Activated CD8-positive, alpha-beta T cell treated with anti-CD3 and anti-CD28 coated beads for 36 hours (primary cell): ENCODE measurements at regions not wholly inside any gene's neighbourhood (a gene's known extent, or its start where the extent isn't known, plus 50 kb on each side); places are given as distances from the start of the nearest gene placed in this dataset.

ENCODE experiments used
- ATAC-seq: fragments of 200-7000 bp; cut with Tn5 transposase; one replicate; pipeline ENCODE4 v1.10.0; 2021; ENCODE audit warnings: mild to moderate bottlenecking, moderate library complexity
- CTCF ChIA-PET: fragments of 350-600 bp; sonication (Branson Sonifier 250); formaldehyde crosslinking; loops from one replicate; lab custom pipeline; 2021; ENCODE audit warnings: antibody characterized with exemption; lab: Charles Lee
- POLR2A ChIA-PET: fragments of 350-600 bp; sonication (Branson Sonifier 250); formaldehyde crosslinking; loops from one replicate; lab custom pipeline; 2021; ENCODE audit warnings: antibody characterized with exemption; lab: Charles Lee
- DNase-seq: peaks from one replicate; pipeline ENCODE4 v3.0.0-alpha.2; 2020
- H3K27ac Mint-ChIP-seq: one replicate; pipeline ENCODE4 v1.8.0; 2021; ENCODE audit warnings: mild to moderate bottlenecking, mixed read lengths
- H3K27me3 Mint-ChIP-seq: one replicate; pipeline ENCODE4 v1.8.0; 2021; ENCODE audit warnings: mixed read lengths
- H3K36me3 Mint-ChIP-seq: one replicate; pipeline ENCODE4 v1.8.0; 2021; ENCODE audit warnings: low read depth, mixed read lengths
- H3K4me1 Mint-ChIP-seq: one replicate; pipeline ENCODE4 v1.8.0; 2021; ENCODE audit warnings: low read depth, mixed read lengths
- H3K4me3 Mint-ChIP-seq: one replicate; pipeline ENCODE4 v1.8.0; 2021; ENCODE audit warnings: mild to moderate bottlenecking, moderate library complexity, mixed read lengths
- H3K9me3 Mint-ChIP-seq: one replicate; pipeline ENCODE4 v1.8.0; 2021; ENCODE audit warnings: mixed read lengths
- CTCF ChIP-seq: fragments of 200-600 bp; IDR thresholded peaks from one replicate; pipeline ENCODE4 v1.8.0; 2022; ENCODE audit warnings: antibody characterized with exemption, mild to moderate bottlenecking
- intact Hi-C: fragments of 100-400 bp; cut with micrococcal nuclease; formaldehyde crosslinking; loops from one replicate; pipeline ENCODE4 v1.10.0; 2022

DNA sequence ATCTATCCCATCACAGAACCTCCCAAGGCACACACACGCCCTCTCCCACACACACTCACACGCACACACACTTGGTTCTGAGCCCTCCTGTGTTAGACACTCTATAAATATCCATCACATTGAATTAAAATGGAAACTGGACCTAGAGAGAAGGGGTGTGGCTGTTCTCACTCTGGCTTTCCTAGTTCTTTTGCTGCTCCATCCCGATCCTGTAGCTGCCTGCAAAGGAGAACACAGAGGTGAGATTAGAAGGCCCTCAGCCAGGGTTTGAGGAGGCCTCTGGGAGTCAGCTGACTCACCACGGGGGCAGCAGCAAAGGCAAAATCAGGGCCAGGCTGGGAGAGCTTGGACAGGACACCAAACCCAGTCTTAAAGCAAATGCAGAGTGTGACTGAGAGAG lies 192.3 kb upstream of the CADM1 start:
- ATAC-seq (no peak), DNase-seq (no peak)
- Mint-ChIP-seq H3K27me3 (no peaks in the 10 kb centered on the region), H3K4me3 (no peak overlapping the region), H3K9me3 (no peaks in the 10 kb centered on the region), H3K27ac (no peak overlapping the region), H3K36me3 (no peaks in the 10 kb centered on the region), H3K4me1 (no peaks in the 10 kb centered on the region)
- no peak for TF ChIP-seq CTCF
- CTCF ChIA-PET: no interaction called here
- POLR2A ChIA-PET: no interaction called here
- intact Hi-C loops: no loop called here

DNA sequence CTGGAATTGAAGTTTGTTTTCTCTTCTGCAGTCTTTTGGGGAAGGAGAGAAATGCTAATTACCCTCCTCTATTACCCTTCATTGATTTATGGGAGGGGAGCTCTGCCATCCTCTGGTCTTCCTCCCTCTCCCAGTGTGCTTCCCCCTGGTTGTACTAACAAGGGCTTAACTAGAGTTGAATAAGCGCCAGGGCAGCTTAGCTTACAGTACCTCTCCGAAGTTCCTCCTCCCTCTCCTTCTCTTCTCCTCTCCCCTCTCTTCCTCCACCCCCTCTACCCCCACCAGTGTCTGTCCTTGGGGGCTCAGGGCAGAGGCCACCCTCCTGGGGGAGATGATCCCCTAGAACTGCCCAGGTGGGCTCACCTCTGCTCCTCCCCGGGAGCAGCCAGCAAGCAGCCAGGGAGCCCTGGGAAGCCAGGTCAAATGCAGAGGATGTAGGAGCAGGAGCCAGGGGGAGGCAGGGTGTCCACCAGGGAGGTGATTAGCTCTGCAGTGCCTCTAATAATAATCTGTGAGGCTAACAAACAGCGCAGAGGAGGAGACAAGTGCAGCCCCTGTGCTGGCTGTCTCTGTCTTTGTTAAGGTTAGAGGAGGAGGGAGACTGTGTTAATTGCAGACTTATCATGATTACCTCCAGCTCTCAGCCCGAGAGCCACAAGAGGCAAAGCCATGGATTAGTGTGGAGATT lies 191.6 kb upstream of the CADM1 start:
- Mint-ChIP-seq H3K27ac (no peak overlapping the region), H3K36me3 (no peaks in the 10 kb centered on the region), H3K4me1 (no peaks in the 10 kb centered on the region), H3K9me3 (no peaks in the 10 kb centered on the region), H3K4me3 (no peak overlapping the region), H3K27me3 (no peaks in the 10 kb centered on the region)
- no peak for TF ChIP-seq CTCF
- CTCF ChIA-PET: no interaction called here
- DNase-seq (no peak), ATAC-seq (no peak)
- intact Hi-C loops: no loop called here
- POLR2A ChIA-PET: no interaction called here

DNA sequence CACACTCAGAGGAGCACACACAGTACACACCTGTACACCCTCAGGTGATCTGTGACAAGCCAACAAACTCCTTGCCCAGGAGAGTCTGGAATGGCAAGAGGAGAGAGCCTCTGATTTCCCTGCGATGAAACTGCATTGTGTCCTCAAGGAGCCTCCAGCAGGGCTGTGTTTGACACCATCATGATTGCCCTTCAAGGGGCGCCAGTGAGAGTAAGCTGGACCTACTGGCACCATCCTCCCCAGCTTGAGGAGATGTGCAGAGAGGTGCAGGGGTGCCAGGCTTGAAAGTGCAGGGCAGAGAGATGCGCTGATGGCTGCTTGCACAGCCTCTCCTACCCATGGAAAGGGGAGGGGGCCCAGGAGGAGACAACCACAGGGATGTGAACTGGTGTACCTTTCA lies 188.8 kb upstream of the CADM1 start:
- no peaks in the 10 kb centered on the region for H3K4me1 Mint-ChIP-seq
- CTCF ChIA-PET: no interaction called here
- H3K4me3 Mint-ChIP-seq: no peak overlapping the region
- ATAC-seq: no peak
- H3K27me3 Mint-ChIP-seq: no peaks in the 10 kb centered on the region
- intact Hi-C loops: no loop called here
- no peak for DNase-seq
- POLR2A ChIA-PET: no interaction called here
- H3K9me3 Mint-ChIP-seq: no peaks in the 10 kb centered on the region
- H3K36me3 Mint-ChIP-seq: no peaks in the 10 kb centered on the region
- no peak overlapping the region for H3K27ac Mint-ChIP-seq
- TF ChIP-seq CTCF: no peak

GRCh38 chr11:115691030-115691429 lies 186.8 kb upstream of the CADM1 start:
- H3K4me1 Mint-ChIP-seq: no peaks in the 10 kb centered on the region
- no peak for TF ChIP-seq CTCF
- no peaks in the 10 kb centered on the region for H3K27me3 Mint-ChIP-seq
- intact Hi-C loops: no loop called here
- DNase-seq (no peak), ATAC-seq (no peak)
- no peaks in the 10 kb centered on the region for H3K9me3 Mint-ChIP-seq
- H3K36me3 Mint-ChIP-seq: no peaks in the 10 kb centered on the region
- no peak overlapping the region for H3K27ac Mint-ChIP-seq
- CTCF ChIA-PET: no interaction called here
- POLR2A ChIA-PET: no interaction called here
- no peak overlapping the region for H3K4me3 Mint-ChIP-seq

GRCh38 chr11:115687934-115688333 lies 183.7 kb upstream of the CADM1 start:
- Mint-ChIP-seq H3K9me3 (peaks cover 4% of the 10 kb centered on the region), H3K36me3 (no peaks in the 10 kb centered on the region), H3K4me1 (no peaks in the 10 kb centered on the region), H3K4me3 (no peak overlapping the region), H3K27me3 (no peaks in the 10 kb centered on the region), H3K27ac (no peak overlapping the region)
- CTCF ChIA-PET: no interaction called here
- no peak for TF ChIP-seq CTCF
- ATAC-seq: no peak
- DNase-seq: no peak
- POLR2A ChIA-PET: no interaction called here
- intact Hi-C loops: no loop called here
